CD8-positive, alpha-beta memory T cell (primary cell): ENCODE measurements at regions not wholly inside any gene's neighbourhood (a gene's known extent, or its start where the extent isn't known, plus 50 kb on each side); places are given as distances from the start of the nearest gene placed in this dataset.
"Not testable (repeated sequence)": the region's sequence is repeated elsewhere in the genome, so short reads cannot be mapped to it uniquely, and the experiment has no call there.

Source experiments
- CTCF ChIA-PET: fragments of 350-600 bp; sonication (Branson Sonifier 250); formaldehyde crosslinking; loops from one replicate; lab custom pipeline; 2021; ENCODE audit warnings: antibody characterized with exemption; lab: Charles Lee
- POLR2A ChIA-PET: fragments of 350-600 bp; sonication (Branson Sonifier 250); formaldehyde crosslinking; loops from one replicate; lab custom pipeline; 2021; ENCODE audit warnings: antibody characterized with exemption; lab: Charles Lee
- DNase-seq, 5 donors: peaks; one replicate each; pipeline versions ENCODE4 v3.0.0 to v3.0.0-alpha.2; 2020 to 2022; ENCODE audit warnings: mixed read lengths in 1 of 5
- H3K27ac ChIP-seq: one replicate; pipeline ENCODE4 v1.7.0; 2013; ENCODE audit warnings: low read depth, mild to moderate bottlenecking, low read length, moderate library complexity
- H3K27me3 ChIP-seq: 2 replicates; pipeline ENCODE4 v1.7.0; 2013; ENCODE audit warnings: low read length, mild to moderate bottlenecking; ENCODE audit not compliant: insufficient read depth, poor library complexity, severe bottlenecking
- H3K36me3 ChIP-seq: 2 replicates; pipeline ENCODE4 v1.7.0; 2013; ENCODE audit warnings: mild to moderate bottlenecking, low read length, moderate library complexity; ENCODE audit not compliant: insufficient read depth
- H3K4me1 ChIP-seq: 2 replicates; pipeline ENCODE4 v1.7.0; 2013; ENCODE audit warnings: mild to moderate bottlenecking, low read length, moderate library complexity; ENCODE audit not compliant: insufficient read depth
- H3K4me3 ChIP-seq: 2 replicates; pipeline ENCODE4 v1.7.0; 2013; ENCODE audit warnings: mild to moderate bottlenecking, low read length
- H3K9me3 ChIP-seq: 2 replicates; pipeline ENCODE4 v1.7.0; 2013; ENCODE audit warnings: mild to moderate bottlenecking, low read length
- H3K27ac Mint-ChIP-seq, 8 donors: one replicate each; pipeline ENCODE4 v1.8.0; 2020 to 2021; ENCODE audit warnings: mixed read lengths in 8 of 8, mild to moderate bottlenecking in 6 of 8, inconsistent platforms in 3 of 8, moderate library complexity in 3 of 8
- H3K27me3 Mint-ChIP-seq, 2 donors: one replicate each; pipeline ENCODE4 v1.8.0; 2020 to 2021; ENCODE audit warnings: mixed read lengths in 2 of 2, mild to moderate bottlenecking in 1 of 2, moderate library complexity in 1 of 2
- H3K36me3 Mint-ChIP-seq, 3 donors: one replicate each; pipeline ENCODE4 v1.8.0; 2020 to 2021; ENCODE audit warnings: mixed read lengths in 3 of 3, inconsistent platforms in 1 of 3, mild to moderate bottlenecking in 1 of 3
- H3K4me1 Mint-ChIP-seq, 3 donors: one replicate each; pipeline ENCODE4 v1.8.0; 2020 to 2021; ENCODE audit warnings: mixed read lengths in 3 of 3, inconsistent platforms in 1 of 3, mild to moderate bottlenecking in 1 of 3
- H3K4me3 Mint-ChIP-seq, 7 donors: one replicate each; pipeline ENCODE4 v1.8.0; 2020 to 2021; ENCODE audit warnings: mixed read lengths in 7 of 7, mild to moderate bottlenecking in 6 of 7, moderate library complexity in 4 of 7, inconsistent platforms in 2 of 7
- H3K9me3 Mint-ChIP-seq, 5 donors: one replicate each; pipeline ENCODE4 v1.8.0; 2020 to 2022; ENCODE audit warnings: mixed read lengths in 5 of 5, mild to moderate bottlenecking in 3 of 5, moderate library complexity in 2 of 5, inconsistent platforms in 1 of 5

GRCh38 chr7:80017101-80017698, 117.4 kb upstream of the GNAI1 start:
- Mint-ChIP-seq H3K27me3 (no peaks in the 10 kb centered on the region), H3K36me3 (no peaks in the 10 kb centered on the region), H3K27ac (no peak overlapping the region), H3K4me3 (no peak overlapping the region), H3K4me1 (no peaks in the 10 kb centered on the region), H3K9me3 (peaks cover 0 to 25% (median 13%) of the 10 kb centered on the region in 5 donors)
- ChIA-PET CTCF (no interaction called here), POLR2A (no interaction called here)
- DNase-seq, result no peak
- Histone ChIP-seq H3K4me1 (no peaks in the 10 kb centered on the region), H3K27me3 (no peaks in the 10 kb centered on the region), H3K9me3 (no peaks in the 10 kb centered on the region), H3K36me3 (no peaks in the 10 kb centered on the region), H3K4me3 (no peak overlapping the region), H3K27ac (no peak overlapping the region)

GRCh38 chr7:80014511-80014910, 120.1 kb upstream of the GNAI1 start:
- Histone ChIP-seq H3K4me3 (no peak overlapping the region), H3K36me3 (no peaks in the 10 kb centered on the region), H3K4me1 (no peaks in the 10 kb centered on the region), H3K27ac (no peak overlapping the region), H3K9me3 (no peaks in the 10 kb centered on the region), H3K27me3 (no peaks in the 10 kb centered on the region)
- H3K9me3 Mint-ChIP-seq, result peaks cover 0 to 40% (median 9%) of the 10 kb centered on the region in 5 donors
- no peaks in the 10 kb centered on the region for H3K36me3 Mint-ChIP-seq
- no peak overlapping the region for H3K4me3 Mint-ChIP-seq
- no peak overlapping the region for H3K27ac Mint-ChIP-seq
- no peaks in the 10 kb centered on the region for H3K27me3 Mint-ChIP-seq
- CTCF ChIA-PET, result no interaction called here
- H3K4me1 Mint-ChIP-seq, result no peaks in the 10 kb centered on the region
- DNase-seq, result no peak
- POLR2A ChIA-PET, result no interaction called here

GRCh38 chr7:80008039-80008438, 126.6 kb upstream of the GNAI1 start:
- DNase-seq, result no peak
- no peaks in the 10 kb centered on the region for H3K4me1 ChIP-seq
- Mint-ChIP-seq H3K4me1 (no peaks in the 10 kb centered on the region), H3K9me3 (peaks cover 0 to 29% (median 6%) of the 10 kb centered on the region in 5 donors), H3K4me3 (no peak overlapping the region), H3K36me3 (no peaks in the 10 kb centered on the region), H3K27me3 (no peaks in the 10 kb centered on the region), H3K27ac (no peak overlapping the region)
- no peaks in the 10 kb centered on the region for H3K27me3 ChIP-seq
- H3K4me3 ChIP-seq, result no peak overlapping the region
- ChIA-PET POLR2A (no interaction called here), CTCF (no interaction called here)
- H3K9me3 ChIP-seq, result no peaks in the 10 kb centered on the region
- no peaks in the 10 kb centered on the region for H3K36me3 ChIP-seq
- H3K27ac ChIP-seq, result no peak overlapping the region

- H3K36me3 ChIP-seq, result no peaks in the 10 kb centered on the region
- ChIA-PET POLR2A (no interaction called here), CTCF (no interaction called here)
- H3K27ac Mint-ChIP-seq, result no peak overlapping the region
- no peak overlapping the region for H3K4me3 ChIP-seq
- H3K27me3 ChIP-seq, result no peaks in the 10 kb centered on the region
- H3K27me3 Mint-ChIP-seq, result no peaks in the 10 kb centered on the region
- H3K9me3 ChIP-seq, result no peaks in the 10 kb centered on the region
- H3K4me3 Mint-ChIP-seq, result no peak overlapping the region
- no peaks in the 10 kb centered on the region for H3K36me3 Mint-ChIP-seq
- H3K9me3 Mint-ChIP-seq, result peaks cover 0 to 15% (median 1%) of the 10 kb centered on the region in 5 donors
- no peaks in the 10 kb centered on the region for H3K4me1 Mint-ChIP-seq
- DNase-seq, result no peak
- H3K27ac ChIP-seq, result no peak overlapping the region
- no peaks in the 10 kb centered on the region for H3K4me1 ChIP-seq
Measured at GRCh38 chr7:80002865-80003264, 131.8 kb upstream of the GNAI1 start.

- H3K27me3 Mint-ChIP-seq, result no peaks in the 10 kb centered on the region
Measured at GRCh38 chr7:79998363-79998762, 136.3 kb upstream of the GNAI1 start.

GRCh38 chr7:79997345-79997744, 137.3 kb upstream of the GNAI1 start:
- Histone ChIP-seq H3K27ac (no peak overlapping the region), H3K9me3 (no peaks in the 10 kb centered on the region), H3K27me3 (no peaks in the 10 kb centered on the region), H3K4me3 (no peak overlapping the region), H3K36me3 (no peaks in the 10 kb centered on the region), H3K4me1 (no peaks in the 10 kb centered on the region)
- no peak overlapping the region for H3K4me3 Mint-ChIP-seq
- CTCF ChIA-PET, result no interaction called here
- no peaks in the 10 kb centered on the region for H3K36me3 Mint-ChIP-seq
- no peaks in the 10 kb centered on the region for H3K4me1 Mint-ChIP-seq
- H3K27me3 Mint-ChIP-seq, result no peaks in the 10 kb centered on the region
- peaks cover 0 to 7% (median 5%) of the 10 kb centered on the region in 5 donors for H3K9me3 Mint-ChIP-seq
- POLR2A ChIA-PET, result no interaction called here
- DNase-seq, result no peak
- no peak overlapping the region for H3K27ac Mint-ChIP-seq

More at GRCh38 chr7:79998363-79998762, 136.3 kb upstream of the GNAI1 start:
- Mint-ChIP-seq H3K4me1 (no peaks in the 10 kb centered on the region), H3K9me3 (peaks cover 1 to 8% (median 3%) of the 10 kb centered on the region in 5 donors), H3K27ac (no peak overlapping the region), H3K36me3 (no peaks in the 10 kb centered on the region), H3K4me3 (no peak overlapping the region)
- POLR2A ChIA-PET, result no interaction called here
- no peak for DNase-seq
- no peaks in the 10 kb centered on the region for H3K4me1 ChIP-seq
- H3K9me3 ChIP-seq, result no peaks in the 10 kb centered on the region
- H3K36me3 ChIP-seq, result no peaks in the 10 kb centered on the region
- no peak overlapping the region for H3K27ac ChIP-seq
- CTCF ChIA-PET, result no interaction called here
- no peaks in the 10 kb centered on the region for H3K27me3 ChIP-seq
- no peak overlapping the region for H3K4me3 ChIP-seq

- POLR2A ChIA-PET, CTCF ChIA-PET, H3K4me3 ChIP-seq, H3K4me1 ChIP-seq, H3K27me3 ChIP-seq, H3K27ac Mint-ChIP-seq, DNase-seq, H3K4me3 Mint-ChIP-seq, H3K4me1 Mint-ChIP-seq, H3K36me3 ChIP-seq, H3K9me3 ChIP-seq, H3K36me3 Mint-ChIP-seq, H3K27me3 Mint-ChIP-seq, H3K27ac ChIP-seq: not testable (repeated sequence)
- H3K9me3 Mint-ChIP-seq, result peaks cover 0 to 11% (median 3%) of the 10 kb centered on the region in 5 donors
Measured at GRCh38 chr7:79995741-79996140, 138.9 kb upstream of the GNAI1 start.

- Mint-ChIP-seq H3K9me3 (peaks cover 0 to 26% (median 4%) of the 10 kb centered on the region in 5 donors), H3K27ac (no peak overlapping the region), H3K4me3 (no peak overlapping the region), H3K27me3 (no peaks in the 10 kb centered on the region), H3K4me1 (no peaks in the 10 kb centered on the region), H3K36me3 (no peaks in the 10 kb centered on the region)
- no peak for DNase-seq
- H3K27ac ChIP-seq, result no peak overlapping the region
- POLR2A ChIA-PET, result no interaction called here
- H3K36me3 ChIP-seq, result no peaks in the 10 kb centered on the region
- CTCF ChIA-PET, result no interaction called here
- no peaks in the 10 kb centered on the region for H3K9me3 ChIP-seq
- no peaks in the 10 kb centered on the region for H3K27me3 ChIP-seq
- H3K4me3 ChIP-seq, result no peak overlapping the region
- no peaks in the 10 kb centered on the region for H3K4me1 ChIP-seq
Measured at GRCh38 chr7:79988653-79989052, 146.0 kb upstream of the GNAI1 start.
